ENCODE measurements at regions not wholly inside any gene's neighbourhood (a gene's known extent, or its start where the extent isn't known, plus 50 kb on each side); places are given as distances from the start of the nearest gene placed in this dataset.

GRCh38 chr6:2488578-2488977 is 243.2 kb upstream of the GMDS start:
- no peak overlapping the region for H3K27ac Mint-ChIP-seq
- peaks cover 3% of the 10 kb centered on the region for H3K36me3 Mint-ChIP-seq
- H3K9me3 Mint-ChIP-seq, result peaks cover 0 to 7% (median 4%) of the 10 kb centered on the region in 3 donors
- peaks cover 8% of the 10 kb centered on the region for H3K27me3 Mint-ChIP-seq
- no peak overlapping the region for H3K4me3 Mint-ChIP-seq
- H3K4me1 Mint-ChIP-seq, result peaks cover 0 to 1% (median 0%) of the 10 kb centered on the region in 3 donors

- H3K36me3 Mint-ChIP-seq, result peaks cover 2% of the 10 kb centered on the region
- H3K4me1 Mint-ChIP-seq, result no peaks in the 10 kb centered on the region
- H3K4me3 Mint-ChIP-seq, result no peak overlapping the region
- no peak overlapping the region for H3K27ac Mint-ChIP-seq
- peaks cover 2% of the 10 kb centered on the region for H3K27me3 Mint-ChIP-seq
- peaks cover 1 to 16% (median 10%) of the 10 kb centered on the region in 3 donors for H3K9me3 Mint-ChIP-seq
Observed at GRCh38 chr6:2485116-2485515, 239.7 kb upstream of the GMDS start.

GRCh38 chr6:2482773-2483172 is 237.4 kb upstream of the GMDS start:
- H3K27ac Mint-ChIP-seq, result no peak overlapping the region
- peaks cover 2% of the 10 kb centered on the region for H3K36me3 Mint-ChIP-seq
- H3K27me3 Mint-ChIP-seq, result peaks cover 2% of the 10 kb centered on the region
- H3K9me3 Mint-ChIP-seq, result peaks cover 1 to 16% (median 9%) of the 10 kb centered on the region in 3 donors
- no peaks in the 10 kb centered on the region for H3K4me1 Mint-ChIP-seq
- no peak overlapping the region for H3K4me3 Mint-ChIP-seq

DNA sequence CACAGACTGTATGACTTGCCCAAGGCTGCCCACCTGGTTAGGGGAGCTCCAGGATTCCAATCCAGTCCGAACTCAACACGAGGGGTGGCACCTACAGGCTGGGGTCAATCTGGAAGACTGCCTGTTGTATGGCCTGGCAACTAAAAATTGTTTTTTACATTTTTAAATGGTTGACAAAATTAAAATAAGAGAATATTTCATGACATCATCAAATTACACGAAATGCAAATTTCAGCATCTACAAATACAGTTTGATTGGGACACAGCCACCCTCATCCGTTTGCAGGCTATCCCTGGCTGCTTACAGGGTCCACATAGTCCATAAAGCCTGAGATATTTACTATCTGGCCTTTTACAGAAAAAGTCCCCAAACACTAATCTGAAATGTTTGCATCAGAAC is 235.9 kb upstream of the GMDS start:
- H3K9me3 Mint-ChIP-seq, result peaks cover 1 to 16% (median 9%) of the 10 kb centered on the region in 3 donors
- peaks cover 2% of the 10 kb centered on the region for H3K36me3 Mint-ChIP-seq
- H3K27ac Mint-ChIP-seq, result no peak overlapping the region
- H3K4me3 Mint-ChIP-seq, result no peak overlapping the region
- no peaks in the 10 kb centered on the region for H3K4me1 Mint-ChIP-seq
- no peaks in the 10 kb centered on the region for H3K27me3 Mint-ChIP-seq

DNA sequence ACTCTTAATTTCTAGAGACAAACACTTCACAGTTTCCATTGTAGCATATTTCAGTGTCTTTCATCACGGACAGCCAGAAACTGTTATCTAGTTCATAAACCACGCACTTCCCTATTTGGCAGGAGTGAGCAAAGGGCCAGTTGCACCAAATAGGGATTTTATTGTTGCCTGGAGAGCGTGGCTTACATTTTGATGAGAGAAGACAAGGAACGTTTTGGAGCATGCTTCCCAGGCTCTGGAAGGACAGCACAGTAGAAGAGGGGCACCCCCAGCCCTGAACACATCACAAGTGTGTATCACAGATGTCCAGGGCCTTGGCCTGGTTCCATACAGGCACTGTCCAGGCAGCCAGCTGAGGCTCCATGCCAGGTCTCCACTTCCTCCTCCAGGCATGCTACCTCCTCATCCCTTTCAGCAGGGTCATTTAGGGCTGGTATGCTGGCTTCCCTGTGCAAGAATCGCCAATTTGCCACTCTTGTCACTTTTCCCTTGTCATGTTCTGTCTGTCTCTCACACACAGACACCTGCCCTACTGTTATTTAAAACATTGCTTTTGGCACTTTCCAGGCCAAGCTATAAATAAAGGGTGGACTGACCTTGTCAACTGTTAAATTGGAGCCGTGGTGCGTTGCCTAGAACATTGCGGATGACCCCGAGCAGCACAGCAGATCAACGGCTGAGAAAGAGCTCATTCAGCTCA is 235.0 kb upstream of the GMDS start:
- H3K9me3 Mint-ChIP-seq, result peaks cover 1 to 16% (median 9%) of the 10 kb centered on the region in 3 donors
- peaks cover 2% of the 10 kb centered on the region for H3K36me3 Mint-ChIP-seq
- no peak overlapping the region for H3K4me3 Mint-ChIP-seq
- H3K27me3 Mint-ChIP-seq, result no peaks in the 10 kb centered on the region
- no peak overlapping the region for H3K27ac Mint-ChIP-seq
- no peaks in the 10 kb centered on the region for H3K4me1 Mint-ChIP-seq

GRCh38 chr6:2478200-2478599 is 232.8 kb upstream of the GMDS start:
- H3K27me3 Mint-ChIP-seq, result no peaks in the 10 kb centered on the region
- H3K27ac Mint-ChIP-seq, result no peak overlapping the region
- H3K4me1 Mint-ChIP-seq, result no peaks in the 10 kb centered on the region
- peaks cover 1 to 13% (median 2%) of the 10 kb centered on the region in 3 donors for H3K9me3 Mint-ChIP-seq
- peaks cover 2% of the 10 kb centered on the region for H3K36me3 Mint-ChIP-seq
- H3K4me3 Mint-ChIP-seq, result no peak overlapping the region

- no peak overlapping the region for H3K27ac Mint-ChIP-seq
- H3K4me3 Mint-ChIP-seq, result no peak overlapping the region
- no peaks in the 10 kb centered on the region for H3K4me1 Mint-ChIP-seq
- peaks cover 1 to 9% (median 2%) of the 10 kb centered on the region in 3 donors for H3K9me3 Mint-ChIP-seq
- H3K27me3 Mint-ChIP-seq, result peaks cover 3% of the 10 kb centered on the region
- no peaks in the 10 kb centered on the region for H3K36me3 Mint-ChIP-seq
Observed at GRCh38 chr6:2477666-2478065, 232.3 kb upstream of the GMDS start.

DNA sequence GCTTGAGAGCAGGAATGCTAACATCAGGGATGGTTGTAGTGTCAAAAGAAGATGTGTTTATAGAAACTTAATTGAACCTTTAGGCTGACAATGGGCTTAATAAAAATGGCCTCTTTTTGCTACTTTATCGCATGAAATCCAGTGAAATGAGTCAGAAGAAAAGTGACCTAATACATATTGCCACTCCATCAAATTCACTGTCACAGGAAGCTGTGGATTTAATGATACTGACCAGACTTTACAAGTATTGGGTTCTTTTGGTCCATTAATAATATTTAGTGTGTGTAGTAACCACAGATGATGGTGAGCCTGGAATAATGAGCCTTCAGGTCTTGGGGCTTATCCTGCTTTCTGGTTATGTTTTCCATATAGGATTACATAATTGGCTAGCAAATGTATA is 231.8 kb upstream of the GMDS start:
- Mint-ChIP-seq H3K4me3 (no peak overlapping the region), H3K36me3 (no peaks in the 10 kb centered on the region), H3K27ac (no peak overlapping the region), H3K9me3 (peaks cover 1 to 4% (median 2%) of the 10 kb centered on the region in 3 donors), H3K4me1 (no peaks in the 10 kb centered on the region), H3K27me3 (peaks cover 6% of the 10 kb centered on the region)

DNA sequence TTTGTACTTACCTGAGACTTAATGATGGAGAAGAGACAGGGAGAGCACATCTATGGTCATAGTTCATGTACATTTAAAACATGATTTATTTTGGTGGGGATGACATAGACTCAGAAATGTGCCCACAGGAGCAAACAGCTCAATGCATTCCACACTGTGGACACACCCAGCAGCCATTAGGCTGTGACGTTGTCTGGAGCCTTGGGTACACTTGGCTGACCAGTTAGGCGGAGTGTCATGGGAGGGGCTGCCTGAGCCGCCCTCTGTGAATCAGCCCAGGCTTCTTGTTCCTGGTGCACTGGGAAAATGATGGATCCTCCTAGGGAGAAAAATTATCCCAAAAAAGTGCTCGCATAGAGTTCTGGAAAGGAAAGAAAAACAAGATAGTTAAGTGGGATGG is 231.0 kb upstream of the GMDS start:
- no peaks in the 10 kb centered on the region for H3K4me1 Mint-ChIP-seq
- no peaks in the 10 kb centered on the region for H3K36me3 Mint-ChIP-seq
- no peaks in the 10 kb centered on the region for H3K9me3 Mint-ChIP-seq
- H3K27me3 Mint-ChIP-seq, result peaks cover 9% of the 10 kb centered on the region
- H3K4me3 Mint-ChIP-seq, result no peak overlapping the region
- no peak overlapping the region for H3K27ac Mint-ChIP-seq

DNA sequence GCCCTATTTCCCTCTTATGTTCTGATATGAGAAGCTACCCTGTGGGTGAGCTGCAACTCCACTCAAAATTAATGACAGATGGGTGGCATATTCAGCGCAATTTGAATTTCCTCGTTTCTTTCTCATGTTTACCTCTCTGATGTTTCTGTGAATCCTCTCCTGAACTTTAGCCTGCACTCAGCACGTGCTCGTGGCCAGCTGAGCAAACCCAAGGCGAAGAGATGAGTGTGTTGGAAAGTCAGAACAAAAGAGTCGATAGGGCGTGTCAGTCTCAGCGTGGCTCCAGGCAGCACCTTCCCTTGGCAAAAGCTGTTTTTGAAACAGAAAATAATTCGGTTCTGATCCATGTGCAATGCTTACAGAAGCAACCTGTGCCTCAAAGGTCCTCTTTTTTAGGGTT is 226.1 kb upstream of the GMDS start:
- peaks cover 18% of the 10 kb centered on the region for H3K27me3 Mint-ChIP-seq
- H3K27ac Mint-ChIP-seq, result no peak overlapping the region
- H3K36me3 Mint-ChIP-seq, result no peaks in the 10 kb centered on the region
- H3K4me3 Mint-ChIP-seq, result no peak overlapping the region
- no peaks in the 10 kb centered on the region for H3K4me1 Mint-ChIP-seq
- peaks cover 0 to 2% (median 0%) of the 10 kb centered on the region in 3 donors for H3K9me3 Mint-ChIP-seq

- Mint-ChIP-seq H3K4me1 (no peaks in the 10 kb centered on the region), H3K4me3 (no peak overlapping the region), H3K9me3 (peaks cover 0 to 2% (median 0%) of the 10 kb centered on the region in 3 donors), H3K36me3 (no peaks in the 10 kb centered on the region), H3K27me3 (peaks cover 18% of the 10 kb centered on the region), H3K27ac (no peak overlapping the region)
Observed at GRCh38 chr6:2469428-2469827, 224.0 kb upstream of the GMDS start.

- H3K4me3 Mint-ChIP-seq, result no peak overlapping the region
- H3K36me3 Mint-ChIP-seq, result no peaks in the 10 kb centered on the region
- peaks cover 0 to 2% (median 0%) of the 10 kb centered on the region in 3 donors for H3K9me3 Mint-ChIP-seq
- H3K4me1 Mint-ChIP-seq, result no peaks in the 10 kb centered on the region
- H3K27me3 Mint-ChIP-seq, result peaks cover 18% of the 10 kb centered on the region
- no peak overlapping the region for H3K27ac Mint-ChIP-seq
Observed at GRCh38 chr6:2468601-2468955, 223.2 kb upstream of the GMDS start.

- peak overlapping the region in 1 of 4 donors; percentile 36 for H3K4me3 Mint-ChIP-seq
- peaks cover 18% of the 10 kb centered on the region for H3K27me3 Mint-ChIP-seq
- no peaks in the 10 kb centered on the region for H3K36me3 Mint-ChIP-seq
- H3K9me3 Mint-ChIP-seq, result peaks cover 0 to 2% (median 0%) of the 10 kb centered on the region in 3 donors
- H3K27ac Mint-ChIP-seq, result no peak overlapping the region
- H3K4me1 Mint-ChIP-seq, result no peaks in the 10 kb centered on the region
Observed at GRCh38 chr6:2467929-2468600, 222.7 kb upstream of the GMDS start.

- H3K4me1 Mint-ChIP-seq, result no peaks in the 10 kb centered on the region
- H3K9me3 Mint-ChIP-seq, result peaks cover 0 to 2% (median 0%) of the 10 kb centered on the region in 3 donors
- no peak overlapping the region for H3K27ac Mint-ChIP-seq
- no peaks in the 10 kb centered on the region for H3K36me3 Mint-ChIP-seq
- H3K27me3 Mint-ChIP-seq, result peaks cover 9% of the 10 kb centered on the region
- H3K4me3 Mint-ChIP-seq, result no peak overlapping the region
Observed at GRCh38 chr6:2465336-2465735, 219.9 kb upstream of the GMDS start.

DNA sequence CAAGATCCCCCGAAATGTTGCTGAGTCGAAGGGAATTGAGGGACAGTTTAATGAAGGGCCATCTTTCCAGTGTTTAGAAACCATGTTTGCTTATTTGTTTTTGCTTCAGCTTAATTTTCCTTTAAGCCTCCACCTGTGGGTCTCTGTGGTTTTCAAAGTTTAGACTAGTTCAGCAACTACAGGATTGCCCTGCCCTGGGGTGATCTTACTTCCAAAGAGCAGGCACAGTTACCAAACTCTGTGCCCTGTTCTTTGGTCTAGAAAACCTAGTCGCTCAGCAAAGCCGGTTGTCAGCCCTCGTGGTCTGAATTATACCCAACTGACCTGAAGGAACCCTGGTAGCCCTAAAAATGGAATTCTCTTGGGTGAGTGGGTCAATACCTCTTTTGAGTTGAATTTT is 219.2 kb upstream of the GMDS start:
- H3K4me1 Mint-ChIP-seq, result no peaks in the 10 kb centered on the region
- peaks cover 0 to 2% (median 0%) of the 10 kb centered on the region in 3 donors for H3K9me3 Mint-ChIP-seq
- no peaks in the 10 kb centered on the region for H3K36me3 Mint-ChIP-seq
- no peak overlapping the region for H3K27ac Mint-ChIP-seq
- H3K27me3 Mint-ChIP-seq, result peaks cover 6% of the 10 kb centered on the region
- no peak overlapping the region for H3K4me3 Mint-ChIP-seq

GRCh38 chr6:2462831-2463230 is 217.4 kb upstream of the GMDS start:
- Mint-ChIP-seq H3K4me1 (no peaks in the 10 kb centered on the region), H3K9me3 (peaks cover 0 to 2% (median 2%) of the 10 kb centered on the region in 3 donors), H3K27ac (no peak overlapping the region), H3K4me3 (no peak overlapping the region), H3K36me3 (no peaks in the 10 kb centered on the region), H3K27me3 (peaks cover 1% of the 10 kb centered on the region)

Measured in IgD-negative memory B cell (primary cell).